Neural cell (in vitro differentiated cells): ENCODE measurements at regions not wholly inside any gene's neighbourhood (a gene's known extent, or its start where the extent isn't known, plus 50 kb on each side); places are given as distances from the start of the nearest gene placed in this dataset.

Source experiments
- CTCF ChIP-seq: fragments of 450-650 bp; IDR thresholded peaks from 2 replicates; pipeline ENCODE4 v1.5.1; 2014; ENCODE audit warnings: antibody characterized with exemption, mild to moderate bottlenecking, moderate library complexity; ENCODE audit not compliant: poor library complexity, severe bottlenecking
- EP300 ChIP-seq: fragments of 450-650 bp; conservative IDR thresholded peaks from 2 replicates; pipeline ENCODE4 v1.6.1; 2014; ENCODE audit warnings: antibody characterized with exemption, mild to moderate bottlenecking, moderate library complexity; ENCODE audit not compliant: poor library complexity, severe bottlenecking
- EZH2 ChIP-seq: fragments of 200-600, 300-800 bp; shearing (Covaris generic), sonication (generic); IDR thresholded peaks from 2 replicates; pipeline ENCODE4 v1.6.1; 2014; ENCODE audit warnings: antibody characterized with exemption, low read length, borderline replicate concordance, mild to moderate bottlenecking; ENCODE audit not compliant: insufficient read depth, poor library complexity, severe bottlenecking
- POLR2AphosphoS5 ChIP-seq: IDR thresholded peaks from 2 replicates; pipeline ENCODE4 v1.6.1; 2012
- RAD21 ChIP-seq: fragments of 450-650 bp; conservative IDR thresholded peaks from 2 replicates; pipeline ENCODE4 v1.6.1; 2014; ENCODE audit warnings: antibody characterized with exemption, mild to moderate bottlenecking, moderate library complexity
- REST ChIP-seq: IDR thresholded peaks from 2 replicates; pipeline ENCODE4 v1.6.1; 2012; ENCODE audit warnings: borderline replicate concordance
- SMC3 ChIP-seq: fragments of 450-650 bp; conservative IDR thresholded peaks from 2 replicates; pipeline ENCODE4 v1.6.1; 2014; ENCODE audit warnings: antibody characterized with exemption, mild to moderate bottlenecking, moderate library complexity; ENCODE audit not compliant: poor library complexity

- TF ChIP-seq CTCF (no peak), EZH2 (no peak), EP300 (no peak), RAD21 (no peak), POLR2AphosphoS5 (no peak), REST (no peak), SMC3 (no peak)
Observed at GRCh38 chr6:95354551-95354950, 222.8 kb upstream of the MANEA start.
